Skin of body (tissue), 1 donor: ENCODE measurements at regions not wholly inside any gene's neighbourhood (a gene's known extent, or its start where the extent isn't known, plus 50 kb on each side); places are given as distances from the start of the nearest gene placed in this dataset.

Experiments
- DNase-seq: peaks from one replicate; lab custom pipeline; 2025; lab: John Stamatoyannopoulos, UW

GRCh38 chr6:154885214-154885613 is 109.9 kb upstream of the TIAM2 start:
- DNase-seq, result no peak

GRCh38 chr6:154886016-154886415 is 109.1 kb upstream of the TIAM2 start:
- DNase-seq, result no peak

DNA sequence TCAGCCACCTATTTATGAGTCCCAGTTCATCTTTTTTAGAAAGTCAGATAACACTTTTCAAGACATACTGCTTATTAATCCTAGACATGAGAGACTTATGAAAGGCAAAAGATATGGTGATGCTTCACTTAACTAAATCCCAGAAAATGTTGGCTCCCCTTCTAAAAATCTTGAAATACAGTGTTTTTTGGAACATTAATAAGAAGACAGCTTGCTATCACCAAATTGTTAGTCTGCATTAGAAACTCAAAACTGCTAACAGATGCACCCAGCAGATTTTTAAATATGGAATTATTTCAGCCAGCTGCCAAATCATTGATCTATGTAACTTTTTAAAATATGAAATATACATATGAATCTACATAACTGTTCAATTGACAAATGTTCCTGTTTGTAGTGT is 108.6 kb upstream of the TIAM2 start:
- DNase-seq, result no peak

GRCh38 chr6:154887051-154887450 is 108.1 kb upstream of the TIAM2 start:
- DNase-seq, result no peak

DNA sequence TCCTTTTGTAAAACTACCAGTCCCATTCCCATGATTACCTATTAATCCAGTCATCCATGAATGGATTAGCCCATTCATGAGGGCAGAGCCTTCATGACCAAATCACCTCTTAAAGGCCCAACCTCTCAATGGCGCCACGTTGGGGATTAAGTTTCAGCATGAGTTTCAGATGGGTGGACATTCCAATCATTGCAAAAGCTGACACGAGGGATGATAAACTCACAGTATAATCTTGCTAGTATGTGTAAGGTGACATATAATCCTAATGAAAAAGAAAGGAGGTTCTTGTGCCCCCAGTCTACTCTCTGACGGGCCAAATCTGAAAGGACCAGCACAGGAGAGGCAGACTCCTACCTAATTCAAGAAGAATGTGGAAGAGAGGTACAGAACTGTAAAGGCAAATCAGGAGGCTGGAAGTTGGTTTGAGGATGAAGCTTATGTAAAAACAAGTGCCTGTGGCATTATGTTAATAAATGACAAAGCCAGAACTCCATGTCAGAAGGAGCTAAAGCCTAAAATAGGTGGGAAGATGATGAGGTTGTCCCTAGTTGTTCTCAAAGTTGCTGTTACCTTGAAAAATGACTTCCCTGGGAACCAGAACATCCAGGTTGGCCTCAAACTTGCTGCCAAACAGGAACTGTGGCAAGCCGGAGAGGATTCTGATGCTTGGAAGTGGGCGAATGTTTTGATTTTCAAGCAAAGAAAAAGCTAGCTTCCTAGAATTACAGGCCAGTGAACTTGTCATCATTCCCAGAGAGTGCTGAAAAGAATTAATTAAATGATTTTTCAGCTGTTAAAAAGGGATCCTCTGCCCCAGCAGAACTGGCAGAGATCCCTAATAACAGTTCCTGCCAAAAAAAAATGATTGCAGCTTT is 106.5 kb upstream of the TIAM2 start:
- DNase-seq, result no peak

DNA sequence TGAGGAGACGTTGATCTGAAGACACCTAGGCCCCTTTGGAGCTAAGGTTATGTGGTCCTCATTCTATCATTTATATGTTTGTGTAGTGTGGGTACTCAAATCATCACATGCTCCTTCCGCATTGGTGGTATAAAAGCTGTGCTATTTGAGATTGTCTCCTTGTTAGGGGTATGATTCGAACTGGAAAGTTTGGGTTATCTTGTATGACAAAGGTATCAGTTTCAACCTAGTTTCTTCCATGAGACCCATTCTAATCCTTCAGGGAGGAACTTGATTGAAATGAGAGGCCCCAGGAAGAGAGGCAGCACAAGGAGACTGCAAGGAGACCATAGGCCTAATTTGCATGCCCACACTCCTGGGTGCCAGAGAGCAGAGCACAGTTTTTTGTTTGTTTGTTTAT is 104.2 kb upstream of the TIAM2 start:
- no peak for DNase-seq

GRCh38 chr6:154891901-154892300 is 103.2 kb upstream of the TIAM2 start:
- DNase-seq, result no peak

- no peak for DNase-seq
These were observed 101.2 kb upstream of the TIAM2 start for GRCh38 chr6:154893917-154894316.

DNA sequence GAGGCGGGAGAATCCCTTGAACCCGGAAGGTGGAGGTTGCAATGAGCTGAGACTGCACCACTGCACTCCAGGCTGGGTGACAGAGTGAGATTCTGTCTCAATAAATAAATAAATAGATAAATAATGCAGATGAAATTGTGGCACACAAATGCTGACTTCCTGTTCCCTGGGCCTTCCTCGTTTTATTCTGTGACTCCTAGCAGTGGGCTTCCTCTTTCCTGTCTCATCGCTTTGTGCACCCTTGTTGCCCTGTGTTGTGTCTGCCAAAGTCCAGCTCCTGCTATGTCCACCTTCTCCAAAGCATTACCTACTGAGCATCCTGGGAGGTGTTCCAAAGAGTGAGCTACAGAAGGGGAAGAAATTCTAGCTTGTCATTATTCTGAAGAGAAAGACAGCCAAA is 100.2 kb upstream of the TIAM2 start:
- DNase-seq, result no peak

DNA sequence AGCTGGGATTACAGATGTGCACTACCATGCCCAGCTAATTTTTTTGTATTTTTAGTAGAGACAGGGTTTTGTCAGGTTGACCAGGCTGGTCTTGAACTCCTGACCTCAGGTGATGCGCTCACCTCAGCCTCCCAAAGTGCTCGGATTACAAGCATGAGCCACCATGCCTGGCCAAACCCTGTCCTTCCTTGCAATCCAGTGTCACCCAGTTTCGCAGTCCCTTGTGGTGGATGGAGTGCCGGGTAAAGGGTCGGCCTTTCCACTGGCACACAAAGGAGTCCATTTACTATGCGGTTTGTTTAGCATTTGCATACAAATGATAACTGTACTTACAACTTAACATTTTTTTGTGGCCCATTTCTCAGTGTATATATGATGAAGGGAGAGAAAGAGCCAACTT is 99.3 kb upstream of the TIAM2 start:
- DNase-seq, result no peak

- DNase-seq, result no peak
These were observed 96.3 kb upstream of the TIAM2 start for GRCh38 chr6:154898821-154899220.

- no peak for DNase-seq
These were observed 95.2 kb upstream of the TIAM2 start for GRCh38 chr6:154899824-154900463.

- no peak for DNase-seq
These were observed 93.1 kb upstream of the TIAM2 start for GRCh38 chr6:154901876-154902552.

DNA sequence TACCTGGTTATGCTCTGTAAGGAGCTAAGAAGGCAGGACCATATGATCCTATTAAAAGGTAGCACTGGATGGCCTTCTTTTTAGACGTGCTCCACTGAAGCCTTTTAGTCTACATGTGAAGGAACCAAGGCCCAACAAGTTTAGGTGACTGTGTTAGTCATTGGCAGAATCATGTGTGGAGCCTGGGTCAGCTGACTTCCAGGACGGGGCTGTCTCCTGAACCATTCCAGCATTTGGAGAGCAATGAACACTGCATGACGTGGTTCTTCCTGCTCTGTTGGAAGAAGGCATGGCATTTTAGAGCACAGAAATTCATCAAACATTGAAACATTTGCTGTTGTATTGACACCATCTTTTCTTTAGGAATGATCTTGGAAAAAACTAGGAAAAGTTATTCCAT is 87.8 kb upstream of the TIAM2 start:
- DNase-seq, result no peak

- DNase-seq, result no peak
These were observed 86.4 kb upstream of the TIAM2 start for GRCh38 chr6:154908723-154909122.

DNA sequence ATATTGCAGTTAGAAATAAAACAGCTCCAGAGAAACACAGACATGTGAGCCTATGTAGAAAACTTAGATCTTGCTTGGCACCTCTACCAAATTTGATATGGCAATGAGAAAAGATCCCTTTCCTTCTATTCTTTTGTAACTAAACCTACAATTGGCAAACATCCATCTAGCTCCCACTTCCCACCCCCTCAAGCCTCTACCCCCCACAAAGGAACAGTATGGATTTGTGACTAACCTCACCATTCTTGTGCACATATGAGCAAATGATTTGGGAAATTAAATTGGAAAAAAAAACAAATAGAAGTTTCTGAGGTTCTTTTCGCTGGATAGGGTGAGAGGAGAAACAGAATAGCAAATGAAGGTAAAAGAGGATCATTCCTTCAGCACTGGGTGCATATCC is 85.8 kb upstream of the TIAM2 start:
- no peak for DNase-seq

- peak; percentile 63 for DNase-seq
These were observed 85.3 kb upstream of the TIAM2 start for GRCh38 chr6:154909821-154910220.

DNA sequence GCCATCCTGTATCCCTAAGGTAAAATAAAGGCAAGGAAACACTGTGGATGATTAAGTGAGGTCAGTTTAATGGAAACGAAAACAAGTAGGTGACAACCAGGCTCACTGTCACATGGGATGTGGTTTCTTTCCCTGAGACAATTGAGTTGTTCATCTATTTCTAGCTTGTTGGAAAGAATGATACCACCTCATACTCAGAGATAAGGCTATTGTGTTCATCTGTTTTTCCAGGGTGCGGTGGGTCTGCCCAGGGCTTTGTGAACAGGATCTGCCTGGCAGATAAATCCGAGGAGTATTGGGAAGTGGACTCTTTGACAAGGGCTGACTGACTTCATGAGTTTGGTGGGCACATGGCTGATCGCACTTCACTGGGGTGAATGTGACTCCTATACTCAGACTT is 80.8 kb upstream of the TIAM2 start:
- DNase-seq, result no peak

- no peak for DNase-seq
These were observed 78.3 kb upstream of the TIAM2 start for GRCh38 chr6:154916857-154917256.

- DNase-seq, result no peak
These were observed 77.2 kb upstream of the TIAM2 start for GRCh38 chr6:154917941-154918340.

DNA sequence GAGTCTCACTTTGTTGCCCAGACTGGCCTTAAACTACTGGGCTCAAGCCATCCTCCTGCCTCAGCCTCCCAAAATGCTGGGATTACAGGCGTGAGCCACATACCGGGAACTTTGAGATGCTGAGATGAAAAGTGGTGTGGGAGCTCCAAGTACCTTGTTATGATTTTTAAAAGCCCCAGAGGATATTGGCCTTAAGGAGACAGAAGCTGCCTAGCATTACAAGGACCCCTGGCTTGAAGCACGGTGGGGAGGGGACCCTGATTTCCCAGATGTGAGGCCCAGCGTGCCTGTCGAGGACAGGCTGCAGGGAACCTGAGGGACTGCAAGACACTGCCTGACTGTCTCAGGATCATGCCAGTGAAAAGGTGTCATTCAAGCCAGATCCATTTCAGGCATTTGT is 75.3 kb upstream of the TIAM2 start:
- DNase-seq, result no peak

DNA sequence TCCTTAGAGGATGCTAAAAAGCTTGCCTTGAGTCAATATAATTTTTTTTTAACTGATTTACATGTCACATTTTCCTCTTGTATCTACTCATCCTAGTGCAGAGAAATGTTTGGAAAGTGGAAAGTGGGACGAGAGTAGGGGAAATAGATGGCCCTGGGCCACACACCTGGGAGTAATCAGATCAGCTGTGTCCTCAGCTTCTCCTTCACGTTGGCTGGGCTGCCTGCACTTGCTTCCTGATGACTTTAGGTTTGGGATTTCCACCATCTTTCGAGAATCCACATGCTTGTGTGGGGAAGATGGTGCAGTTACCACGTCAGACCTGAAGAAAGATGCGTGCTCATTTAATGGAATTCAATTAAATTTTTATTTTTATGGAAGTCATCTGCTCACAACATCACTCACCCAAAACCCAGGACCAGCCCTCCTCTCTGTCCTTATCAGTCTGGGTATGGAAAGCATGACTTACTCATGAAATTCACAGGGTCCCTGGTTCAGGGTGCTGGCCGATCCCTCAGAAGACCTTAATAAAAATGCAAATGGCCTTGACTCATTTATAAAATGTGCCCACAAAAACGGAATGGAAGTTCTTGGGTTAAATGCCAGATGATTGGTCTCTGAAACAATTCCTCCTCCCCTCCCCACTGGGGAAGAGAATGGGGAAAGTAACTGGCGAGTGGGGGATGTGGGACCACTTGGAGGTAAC is 74.5 kb upstream of the TIAM2 start:
- no peak for DNase-seq
